Brain microvascular endothelial cell (primary cell): ENCODE measurements at regions not wholly inside any gene's neighbourhood (a gene's known extent, or its start where the extent isn't known, plus 50 kb on each side); places are given as distances from the start of the nearest gene placed in this dataset.

Source experiments
- DNase-seq: peaks from one replicate; pipeline ENCODE4 v3.0.0-alpha.2; 2020
- H3K27ac ChIP-seq: fragments of 250-450 bp; sonication (Bioruptor Pico); 2 replicates; pipeline ENCODE4 v1.5.1; 2020; ENCODE audit warnings: mild to moderate bottlenecking, moderate library complexity
- H3K27me3 ChIP-seq: fragments of 250-450 bp; sonication (Bioruptor Pico); replicated peaks from 2 replicates; pipeline ENCODE4 v1.5.1; 2020; ENCODE audit warnings: mild to moderate bottlenecking
- H3K36me3 ChIP-seq: fragments of 250-450 bp; sonication (Bioruptor Pico); replicated peaks from 2 replicates; pipeline ENCODE4 v1.5.1; 2020; ENCODE audit warnings: mild to moderate bottlenecking
- H3K4me3 ChIP-seq: 2 replicates; pipeline ENCODE4 v1.5.1; 2011; ENCODE audit warnings: low read depth, mild to moderate bottlenecking, control low read depth, low read length, moderate library complexity
- in situ Hi-C: cut with HindIII; loops from 2 replicates; pipeline ENCODE4 v1.10.0; 2017; ENCODE audit warnings: low sequenced_read_pairs, low pct_ligation_motif_present
- TF ChIP-seq, protein P1 (sequence below): IDR thresholded peaks from 2 replicates; pipeline ENCODE4 v1.5.1; 2011; ENCODE audit warnings: low read depth, mild to moderate bottlenecking, moderate library complexity, low read length, control low read depth, inconsistent platforms; ENCODE audit errors: missing control alignments

DNA sequence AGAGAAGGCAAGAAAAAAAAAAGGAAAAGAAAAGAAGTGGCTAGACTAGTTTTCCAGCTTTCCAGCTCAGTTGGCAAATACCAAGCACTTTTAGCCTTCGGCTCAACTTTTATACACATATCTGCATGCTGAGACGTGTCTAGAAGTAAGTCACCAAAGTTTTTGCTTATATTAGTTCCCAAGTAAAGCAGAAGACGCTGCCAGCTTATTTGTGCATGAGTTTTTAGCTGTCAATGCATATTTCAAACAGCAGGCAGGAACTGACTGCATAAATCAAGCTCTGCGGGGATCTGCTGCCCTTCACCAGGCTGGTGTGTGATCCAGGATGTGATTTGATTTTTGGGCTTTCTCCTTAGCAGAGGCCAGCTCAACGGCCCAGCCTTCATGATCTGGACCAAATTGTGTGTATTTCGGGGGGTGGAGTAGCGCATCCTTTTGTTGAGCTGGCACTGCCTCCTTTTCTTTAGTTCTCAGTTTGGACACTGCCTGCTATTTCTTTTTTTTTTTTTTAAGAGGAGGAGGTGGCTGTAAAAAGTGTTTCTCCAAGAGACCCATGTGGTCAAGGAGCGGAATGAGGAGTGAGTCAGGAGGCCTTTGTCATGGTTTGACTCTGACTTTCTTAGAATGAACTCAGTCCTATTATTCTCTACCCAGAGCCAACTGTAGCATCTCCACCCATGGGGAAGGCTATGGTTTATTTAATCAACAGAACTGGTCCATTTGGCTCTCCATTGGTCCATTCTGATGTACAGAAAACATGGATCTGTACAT is 162.6 kb upstream of the XYLT1 start:
- DNase-seq = no peak
- H3K4me3 ChIP-seq = no peak overlapping the region
- no peaks in the 10 kb centered on the region for H3K36me3 ChIP-seq
- TF ChIP-seq, protein P1, sequence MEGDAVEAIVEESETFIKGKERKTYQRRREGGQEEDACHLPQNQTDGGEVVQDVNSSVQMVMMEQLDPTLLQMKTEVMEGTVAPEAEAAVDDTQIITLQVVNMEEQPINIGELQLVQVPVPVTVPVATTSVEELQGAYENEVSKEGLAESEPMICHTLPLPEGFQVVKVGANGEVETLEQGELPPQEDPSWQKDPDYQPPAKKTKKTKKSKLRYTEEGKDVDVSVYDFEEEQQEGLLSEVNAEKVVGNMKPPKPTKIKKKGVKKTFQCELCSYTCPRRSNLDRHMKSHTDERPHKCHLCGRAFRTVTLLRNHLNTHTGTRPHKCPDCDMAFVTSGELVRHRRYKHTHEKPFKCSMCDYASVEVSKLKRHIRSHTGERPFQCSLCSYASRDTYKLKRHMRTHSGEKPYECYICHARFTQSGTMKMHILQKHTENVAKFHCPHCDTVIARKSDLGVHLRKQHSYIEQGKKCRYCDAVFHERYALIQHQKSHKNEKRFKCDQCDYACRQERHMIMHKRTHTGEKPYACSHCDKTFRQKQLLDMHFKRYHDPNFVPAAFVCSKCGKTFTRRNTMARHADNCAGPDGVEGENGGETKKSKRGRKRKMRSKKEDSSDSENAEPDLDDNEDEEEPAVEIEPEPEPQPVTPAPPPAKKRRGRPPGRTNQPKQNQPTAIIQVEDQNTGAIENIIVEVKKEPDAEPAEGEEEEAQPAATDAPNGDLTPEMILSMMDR = no peak
- H3K27me3 ChIP-seq = no peaks in the 10 kb centered on the region
- no peak overlapping the region for H3K27ac ChIP-seq
- in situ Hi-C loops = no loop called here

DNA sequence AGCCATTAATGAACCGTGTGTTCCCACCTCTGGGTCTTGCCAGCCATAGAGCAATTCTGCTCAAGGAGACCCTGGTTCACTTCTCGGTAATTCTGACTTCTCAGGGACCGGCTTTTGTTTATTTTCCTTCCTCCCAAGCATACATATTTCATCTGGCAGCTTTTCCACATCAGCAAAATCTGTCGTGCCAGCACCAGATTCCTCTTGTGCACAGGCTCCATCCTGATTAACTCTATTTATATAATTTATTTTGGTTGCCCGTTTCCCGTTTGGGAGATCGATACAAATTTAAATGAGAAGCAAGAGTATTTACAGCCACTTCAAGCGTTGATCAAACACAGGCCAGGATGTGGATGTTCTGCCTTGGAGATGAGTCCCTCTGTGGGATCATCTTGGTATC is 161.9 kb upstream of the XYLT1 start:
- Histone ChIP-seq H3K27ac (no peak overlapping the region), H3K27me3 (no peaks in the 10 kb centered on the region), H3K4me3 (no peak overlapping the region), H3K36me3 (no peaks in the 10 kb centered on the region)
- TF ChIP-seq, protein P1 = no peak
- DNase-seq = no peak
- in situ Hi-C loops = no loop called here

DNA sequence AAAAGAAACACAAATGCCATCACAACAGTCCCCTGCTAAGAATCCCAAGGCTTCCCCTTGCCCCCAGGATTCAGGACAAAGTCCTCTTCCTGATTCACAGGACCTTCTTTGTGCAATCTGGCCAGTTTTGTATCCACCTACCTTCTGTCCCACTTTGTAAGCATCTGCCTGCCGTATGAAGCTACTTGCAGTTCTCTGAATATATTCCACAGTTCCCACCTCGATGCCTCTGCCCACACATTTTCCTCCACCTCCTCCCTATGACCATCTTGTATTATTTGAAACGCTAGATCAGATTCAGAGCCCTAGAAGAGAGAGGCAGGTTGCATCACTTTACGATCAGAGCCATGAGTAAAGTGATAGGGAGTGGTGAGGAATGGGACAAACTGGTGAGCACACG is 159.2 kb upstream of the XYLT1 start:
- DNase-seq = no peak
- Histone ChIP-seq H3K4me3 (no peak overlapping the region), H3K27ac (no peak overlapping the region), H3K36me3 (no peaks in the 10 kb centered on the region), H3K27me3 (no peaks in the 10 kb centered on the region)
- TF ChIP-seq, protein P1 = no peak
- in situ Hi-C loops = no loop called here

DNA sequence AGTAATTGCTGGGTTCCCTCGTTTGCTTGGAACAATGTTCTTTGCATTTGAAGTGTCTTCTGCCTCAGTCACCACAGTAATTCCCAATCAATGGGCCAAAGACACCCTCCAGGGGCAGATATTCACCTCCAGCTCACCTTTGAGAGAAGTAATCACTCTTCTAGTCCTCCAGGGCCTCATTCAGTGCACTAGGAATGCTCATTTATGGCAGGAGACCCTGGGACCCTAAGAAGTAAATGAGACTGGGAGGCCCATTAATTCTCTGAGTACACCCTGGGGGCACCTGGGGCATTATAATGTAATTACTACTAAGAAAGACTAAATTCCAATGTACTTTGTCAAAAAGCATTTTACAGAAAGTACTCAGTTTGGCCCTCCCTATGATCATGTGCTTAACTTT is 158.2 kb upstream of the XYLT1 start:
- TF ChIP-seq, protein P1 = no peak
- Histone ChIP-seq H3K4me3 (no peak overlapping the region), H3K27me3 (no peaks in the 10 kb centered on the region), H3K27ac (no peak overlapping the region), H3K36me3 (no peaks in the 10 kb centered on the region)
- no peak for DNase-seq
- in situ Hi-C loops = no loop called here

DNA sequence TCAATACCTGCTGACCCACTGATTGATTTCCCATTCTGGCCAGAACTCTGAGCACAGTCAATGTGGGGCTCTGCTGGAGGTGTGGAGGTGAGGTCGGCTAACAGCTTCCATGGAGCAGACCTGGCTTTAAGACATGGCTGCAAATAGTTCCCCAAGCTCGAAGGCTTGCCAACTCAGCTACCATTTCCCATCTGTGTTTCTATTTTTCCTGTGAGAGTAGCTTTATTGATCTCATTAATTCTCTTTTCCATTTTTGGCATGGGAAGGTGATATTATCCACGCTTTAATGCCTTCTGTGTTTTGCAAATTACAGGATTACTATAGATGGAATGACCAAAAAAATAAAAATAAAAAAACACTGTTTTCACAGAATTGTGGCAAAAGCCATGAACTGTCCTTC is 151.6 kb upstream of the XYLT1 start:
- no peak for DNase-seq
- Histone ChIP-seq H3K27ac (no peak overlapping the region), H3K27me3 (no peaks in the 10 kb centered on the region), H3K4me3 (no peak overlapping the region), H3K36me3 (no peaks in the 10 kb centered on the region)
- TF ChIP-seq, protein P1 = no peak
- in situ Hi-C loops = no loop called here

DNA sequence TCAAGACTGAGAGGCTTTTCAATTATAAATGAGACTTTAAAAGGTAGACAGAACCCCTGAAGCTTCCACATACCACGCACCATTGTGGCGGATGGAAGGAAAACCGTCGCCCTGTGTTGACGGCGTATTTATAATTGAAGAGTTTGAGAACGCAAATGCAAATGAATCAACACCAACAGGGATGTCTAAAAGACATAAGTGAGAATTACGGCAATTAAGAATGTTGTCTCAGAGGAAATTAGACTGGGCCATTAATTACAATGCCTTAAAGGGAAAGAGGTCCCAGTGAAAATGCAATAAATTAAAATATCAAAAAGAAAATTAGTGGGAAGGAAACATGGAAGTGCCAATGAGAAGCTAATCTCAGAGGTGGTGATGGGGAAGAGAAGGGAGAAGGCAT is 148.5 kb upstream of the XYLT1 start:
- Histone ChIP-seq H3K27ac (no peak overlapping the region), H3K4me3 (no peak overlapping the region), H3K27me3 (no peaks in the 10 kb centered on the region), H3K36me3 (no peaks in the 10 kb centered on the region)
- TF ChIP-seq, protein P1 = no peak
- DNase-seq = no peak
- in situ Hi-C loops = no loop called here
